ENCODE measurements at regions not wholly inside any gene's neighbourhood (a gene's known extent, or its start where the extent isn't known, plus 50 kb on each side); places are given as distances from the start of the nearest gene placed in this dataset.

DNA sequence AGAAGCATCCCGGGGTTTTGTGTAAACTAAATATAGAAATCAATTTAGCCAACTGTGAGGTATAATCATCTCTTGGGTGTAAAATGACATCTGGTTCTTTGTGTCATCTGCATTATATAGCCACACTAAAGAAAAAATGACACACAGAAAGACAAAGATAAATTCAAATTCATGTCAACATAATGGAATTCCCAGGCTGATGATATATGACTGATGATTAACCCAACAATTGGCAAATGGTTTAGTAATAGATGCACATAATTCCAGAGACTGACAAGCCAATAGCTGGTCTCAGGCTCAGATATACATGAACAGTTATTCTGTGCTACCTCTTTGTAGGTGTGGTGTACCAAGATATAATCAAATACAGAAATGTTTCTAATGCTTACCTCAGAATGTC, 375.4 kb upstream of the PITX2 start:
- Histone ChIP-seq H3K27me3 (ENCODE audit: insufficient read depth, low read length) (no peaks in the 10 kb centered on the region), H3K9ac (ENCODE audit: low read depth, low read length) (no peak overlapping the region), H3K4me3 (ENCODE audit: low read length) (no peak overlapping the region), H3K27ac (ENCODE audit: low read depth, low read length) (no peak overlapping the region), H3K36me3 (ENCODE audit: insufficient read depth, low read length) (no peaks in the 10 kb centered on the region), H3K4me1 (ENCODE audit: insufficient read depth, low read length) (no peaks in the 10 kb centered on the region), H3K9me3 (ENCODE audit: insufficient read depth, low read depth, low read length) (no peaks in the 10 kb centered on the region)
- WGBS, result 100% methylated on average over 1 of the region's 1 CpG

DNA sequence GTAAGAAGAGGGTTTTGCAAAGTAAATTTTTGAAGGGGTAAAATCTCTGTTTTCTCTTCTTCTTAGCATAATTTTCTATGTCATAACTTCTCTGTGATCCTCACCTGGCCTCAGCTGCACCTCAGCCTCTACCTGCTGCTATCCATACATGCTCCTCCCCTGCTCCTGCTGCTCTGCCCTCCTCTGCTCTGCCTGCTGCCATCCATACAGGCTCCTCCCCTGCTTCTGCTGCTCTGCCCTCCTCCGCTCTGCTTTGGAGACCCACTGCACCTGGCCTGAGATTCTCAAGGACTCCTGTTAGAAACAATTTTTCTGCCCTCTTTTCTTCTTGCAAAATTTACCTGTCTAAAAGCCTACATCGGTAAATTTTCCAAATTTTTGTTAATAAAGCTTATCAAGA, 388.6 kb upstream of the PITX2 start:
- no peaks in the 10 kb centered on the region for H3K27me3 ChIP-seq (ENCODE audit: insufficient read depth, low read length)
- no peaks in the 10 kb centered on the region for H3K36me3 ChIP-seq (ENCODE audit: insufficient read depth, low read length)
- H3K27ac ChIP-seq (ENCODE audit: low read depth, low read length), result no peak overlapping the region
- H3K4me1 ChIP-seq (ENCODE audit: insufficient read depth, low read length), result no peaks in the 10 kb centered on the region
- H3K9ac ChIP-seq (ENCODE audit: low read depth, low read length), result no peak overlapping the region
- H3K9me3 ChIP-seq (ENCODE audit: insufficient read depth, low read depth, low read length), result no peaks in the 10 kb centered on the region
- no peak overlapping the region for H3K4me3 ChIP-seq (ENCODE audit: low read length)
- 87% methylated on average over 2 of the region's 2 CpGs for WGBS

DNA sequence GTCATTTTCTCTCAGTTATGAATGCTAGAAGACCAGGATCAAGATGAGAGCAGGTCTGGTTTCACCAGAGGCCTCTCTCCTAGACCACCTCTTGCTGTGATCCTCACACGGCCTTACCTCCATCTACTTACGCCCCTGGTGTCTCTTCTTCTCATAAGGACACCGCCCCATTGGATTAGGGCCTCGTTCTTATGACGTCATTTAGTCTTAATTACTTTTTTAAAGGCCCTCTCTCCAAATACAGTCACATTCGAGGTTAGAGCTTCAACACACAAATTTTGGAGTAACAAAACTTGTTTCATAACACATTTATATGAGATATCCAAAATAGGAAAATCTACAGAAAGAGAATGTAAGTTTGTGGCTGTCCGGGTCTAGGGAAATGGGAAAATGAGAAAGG, 391.0 kb upstream of the PITX2 start:
- no peaks in the 10 kb centered on the region for H3K9me3 ChIP-seq (ENCODE audit: insufficient read depth, low read depth, low read length)
- no peak overlapping the region for H3K27ac ChIP-seq (ENCODE audit: low read depth, low read length)
- 91% methylated on average over 7 of the region's 7 CpGs for WGBS
- no peaks in the 10 kb centered on the region for H3K4me1 ChIP-seq (ENCODE audit: insufficient read depth, low read length)
- H3K9ac ChIP-seq (ENCODE audit: low read depth, low read length), result no peak overlapping the region
- H3K36me3 ChIP-seq (ENCODE audit: insufficient read depth, low read length), result no peaks in the 10 kb centered on the region
- no peak overlapping the region for H3K4me3 ChIP-seq (ENCODE audit: low read length)
- H3K27me3 ChIP-seq (ENCODE audit: insufficient read depth, low read length), result no peaks in the 10 kb centered on the region

DNA sequence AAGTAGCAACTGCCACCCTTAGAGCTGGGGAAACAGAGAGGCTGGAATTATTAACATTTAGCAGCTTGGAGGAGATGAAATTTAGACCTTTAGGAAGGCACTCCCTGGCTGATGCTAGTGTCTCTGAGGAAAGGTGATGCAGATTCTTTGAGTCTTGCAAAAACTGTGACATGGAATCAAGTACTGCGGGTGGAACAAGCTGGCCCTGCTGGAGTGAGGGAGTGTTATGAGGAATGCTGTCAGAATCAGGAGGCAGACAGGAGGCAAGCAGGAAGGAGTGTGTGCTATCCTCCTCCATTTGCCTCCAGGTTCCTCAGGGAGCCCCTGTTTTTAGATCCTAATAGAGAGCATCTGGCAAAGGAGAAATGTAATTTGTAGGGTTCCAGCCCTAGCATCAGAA, 391.7 kb upstream of the PITX2 start:
- Histone ChIP-seq H3K4me3 (ENCODE audit: low read length) (no peak overlapping the region), H3K27ac (ENCODE audit: low read depth, low read length) (no peak overlapping the region), H3K36me3 (ENCODE audit: insufficient read depth, low read length) (no peaks in the 10 kb centered on the region), H3K27me3 (ENCODE audit: insufficient read depth, low read length) (no peaks in the 10 kb centered on the region), H3K4me1 (ENCODE audit: insufficient read depth, low read length) (no peaks in the 10 kb centered on the region), H3K9ac (ENCODE audit: low read depth, low read length) (no peak overlapping the region), H3K9me3 (ENCODE audit: insufficient read depth, low read depth, low read length) (no peaks in the 10 kb centered on the region)
- 76% methylated on average over 1 of the region's 1 CpG for WGBS

DNA sequence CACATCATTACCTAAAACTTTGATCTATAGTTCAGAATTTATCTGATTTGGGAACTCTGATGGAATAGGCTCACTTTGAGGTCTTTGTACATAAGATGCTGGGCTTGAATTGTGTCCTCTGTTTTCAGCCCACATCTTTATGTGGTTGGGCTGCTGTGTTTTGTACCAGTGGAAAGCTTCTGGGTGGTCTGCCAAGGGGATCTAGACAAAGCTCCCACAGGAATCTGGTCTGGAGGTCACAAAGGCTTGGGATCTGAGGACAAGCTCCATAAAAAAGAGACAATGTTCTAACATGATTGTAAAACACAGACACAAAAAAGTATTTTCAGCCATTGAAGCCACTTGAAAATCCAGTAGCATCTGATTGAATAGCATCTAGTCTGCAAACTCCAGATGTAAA, 393.5 kb upstream of the PITX2 start:
- Histone ChIP-seq H3K36me3 (ENCODE audit: insufficient read depth, low read length) (no peaks in the 10 kb centered on the region), H3K27ac (ENCODE audit: low read depth, low read length) (no peak overlapping the region)

DNA sequence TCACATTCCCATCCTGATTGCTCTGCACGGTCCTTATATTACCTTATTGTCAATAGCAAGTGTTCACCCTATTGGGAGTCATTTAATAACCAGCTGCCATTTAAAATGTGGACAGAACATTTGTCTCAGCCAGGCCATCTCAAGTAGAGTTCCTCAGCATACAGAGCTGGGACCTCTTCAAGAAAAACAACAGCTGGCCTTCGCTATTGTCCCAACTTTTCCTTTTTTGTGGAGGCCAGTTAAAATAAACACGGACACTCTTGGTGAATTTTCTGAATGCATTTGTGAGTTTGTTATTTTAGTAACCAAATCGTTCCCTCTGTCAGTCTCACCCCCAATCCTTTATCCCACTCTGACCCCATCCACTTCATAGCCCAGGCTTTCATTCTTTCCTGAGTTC, 395.3 kb upstream of the PITX2 start:
- Histone ChIP-seq H3K4me1 (ENCODE audit: insufficient read depth, low read length) (peaks cover 9% of the 10 kb centered on the region; the same call in 1 of the 2 replicates), H3K9ac (ENCODE audit: low read depth, low read length) (no peak overlapping the region), H3K9me3 (ENCODE audit: insufficient read depth, low read depth, low read length) (no peaks in the 10 kb centered on the region), H3K27ac (ENCODE audit: low read depth, low read length) (no peak overlapping the region), H3K36me3 (ENCODE audit: insufficient read depth, low read length) (no peaks in the 10 kb centered on the region), H3K27me3 (ENCODE audit: insufficient read depth, low read length) (no peaks in the 10 kb centered on the region), H3K4me3 (ENCODE audit: low read length) (no peak overlapping the region)
- WGBS, result 98% methylated on average over 3 of the region's 4 CpGs

More for the DNA sequence above, 393.5 kb upstream of the PITX2 start:
- H3K9ac ChIP-seq (ENCODE audit: low read depth, low read length), result no peak overlapping the region
- H3K4me3 ChIP-seq (ENCODE audit: low read length), result no peak overlapping the region
- H3K27me3 ChIP-seq (ENCODE audit: insufficient read depth, low read length), result no peaks in the 10 kb centered on the region
- no peaks in the 10 kb centered on the region for H3K9me3 ChIP-seq (ENCODE audit: insufficient read depth, low read depth, low read length)
- peaks cover 9% of the 10 kb centered on the region; the same call in 1 of the 2 replicates for H3K4me1 ChIP-seq (ENCODE audit: insufficient read depth, low read length)

DNA sequence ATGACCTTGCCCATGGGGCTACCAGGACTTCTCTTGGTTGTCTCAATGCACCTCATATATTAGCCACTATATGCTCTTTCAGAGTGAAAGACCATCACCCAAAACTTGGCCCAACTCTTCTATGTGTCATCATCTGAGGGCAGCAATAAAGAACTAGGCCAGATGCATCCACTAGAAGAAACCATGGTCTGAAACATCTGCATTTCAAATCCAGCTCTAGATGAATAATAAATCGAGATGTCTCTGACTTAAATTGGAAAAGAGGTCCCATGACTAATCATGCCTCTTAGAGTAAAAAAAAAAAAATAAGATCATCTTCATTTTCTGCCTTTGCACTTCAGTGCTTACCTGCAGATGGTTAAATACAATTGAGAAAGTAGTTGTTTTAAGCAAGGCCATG, 397.6 kb upstream of the PITX2 start:
- H3K9me3 ChIP-seq (ENCODE audit: insufficient read depth, low read depth, low read length), result no peaks in the 10 kb centered on the region
- no peaks in the 10 kb centered on the region for H3K36me3 ChIP-seq (ENCODE audit: insufficient read depth, low read length)
- H3K27ac ChIP-seq (ENCODE audit: low read depth, low read length), result no peak overlapping the region
- peaks cover 9% of the 10 kb centered on the region; the same call in 1 of the 2 replicates for H3K4me1 ChIP-seq (ENCODE audit: insufficient read depth, low read length)
- no peak overlapping the region for H3K4me3 ChIP-seq (ENCODE audit: low read length)
- WGBS, result 75% methylated on average over 1 of the region's 1 CpG
- no peaks in the 10 kb centered on the region for H3K27me3 ChIP-seq (ENCODE audit: insufficient read depth, low read length)
- H3K9ac ChIP-seq (ENCODE audit: low read depth, low read length), result no peak overlapping the region

DNA sequence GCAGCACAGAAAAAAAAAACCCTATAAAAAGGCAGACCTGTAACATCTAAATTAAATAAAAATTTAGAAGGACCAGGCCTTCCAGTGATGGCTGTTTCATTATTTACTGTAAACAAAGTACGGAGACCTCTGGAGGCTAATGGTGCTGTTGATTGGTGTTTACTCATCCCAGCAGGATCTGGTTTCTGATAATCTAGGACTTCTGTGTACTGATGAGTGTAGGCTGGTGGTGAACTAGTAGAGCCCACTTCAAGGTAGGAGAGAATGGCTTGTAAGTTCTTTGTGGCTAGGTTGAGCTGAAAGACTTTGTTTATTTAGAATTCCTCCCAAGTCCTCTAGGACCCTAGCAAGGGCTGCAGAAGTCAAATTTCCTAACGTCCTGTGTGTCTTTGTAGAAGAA, 398.1 kb upstream of the PITX2 start:
- no peaks in the 10 kb centered on the region for H3K9me3 ChIP-seq (ENCODE audit: insufficient read depth, low read depth, low read length)
- no peak overlapping the region for H3K4me3 ChIP-seq (ENCODE audit: low read length)
- H3K9ac ChIP-seq (ENCODE audit: low read depth, low read length), result no peak overlapping the region
- no peak overlapping the region for H3K27ac ChIP-seq (ENCODE audit: low read depth, low read length)
- H3K4me1 ChIP-seq (ENCODE audit: insufficient read depth, low read length), result peaks cover 9% of the 10 kb centered on the region; the same call in 1 of the 2 replicates
- WGBS, result 50% methylated on average over 1 of the region's 2 CpGs
- no peaks in the 10 kb centered on the region for H3K36me3 ChIP-seq (ENCODE audit: insufficient read depth, low read length)
- no peaks in the 10 kb centered on the region for H3K27me3 ChIP-seq (ENCODE audit: insufficient read depth, low read length)

DNA sequence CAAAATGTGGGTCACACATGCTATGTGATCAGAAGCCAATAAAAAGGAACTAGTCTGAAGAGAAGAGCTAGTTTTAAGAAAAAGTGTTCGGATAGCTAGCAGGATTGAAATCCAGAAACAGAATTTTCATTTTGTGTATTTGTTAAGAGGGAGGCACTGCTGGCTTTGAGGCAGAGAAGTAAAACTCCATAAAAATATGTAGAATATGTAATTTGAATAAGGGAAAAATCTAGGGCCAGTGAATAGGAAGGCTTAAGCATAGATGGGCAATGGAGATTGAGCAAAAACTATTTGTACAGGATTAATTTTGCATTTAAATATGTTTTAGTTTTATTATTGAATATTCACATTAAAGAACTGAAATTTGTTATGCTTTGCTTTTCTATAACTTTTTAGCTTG, 399.9 kb upstream of the PITX2 start:
- H3K9ac ChIP-seq (ENCODE audit: low read depth, low read length), result no peak overlapping the region
- peaks cover 9% of the 10 kb centered on the region; the same call in 1 of the 2 replicates for H3K4me1 ChIP-seq (ENCODE audit: insufficient read depth, low read length)
- H3K36me3 ChIP-seq (ENCODE audit: insufficient read depth, low read length), result no peaks in the 10 kb centered on the region
- H3K27me3 ChIP-seq (ENCODE audit: insufficient read depth, low read length), result no peaks in the 10 kb centered on the region
- no peak overlapping the region for H3K27ac ChIP-seq (ENCODE audit: low read depth, low read length)
- H3K9me3 ChIP-seq (ENCODE audit: insufficient read depth, low read depth, low read length), result no peaks in the 10 kb centered on the region
- H3K4me3 ChIP-seq (ENCODE audit: low read length), result no peak overlapping the region
- 96% methylated on average over 1 of the region's 1 CpG for WGBS

DNA sequence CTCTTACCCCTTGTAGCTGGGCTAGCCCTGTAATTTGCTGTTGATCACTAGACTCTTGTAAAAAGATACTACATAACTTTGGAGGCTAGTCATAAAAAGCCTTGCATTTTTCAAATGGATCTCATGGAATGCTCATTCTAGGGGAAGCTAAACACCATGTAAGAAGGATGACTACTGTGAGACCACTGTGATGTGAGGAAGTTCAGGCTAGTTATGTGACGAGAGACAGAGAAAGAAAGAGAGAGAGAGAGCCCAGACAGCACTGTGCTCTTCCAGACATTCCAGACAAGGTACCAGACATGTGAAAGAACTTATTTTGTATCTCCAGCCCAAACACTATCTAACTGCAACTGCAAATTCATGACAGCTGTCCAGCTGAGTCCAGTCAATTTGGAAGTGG, 404.6 kb upstream of the PITX2 start:
- H3K9ac ChIP-seq (ENCODE audit: low read depth, low read length), result no peak overlapping the region
- WGBS, result 71% methylated on average over 1 of the region's 1 CpG
- H3K9me3 ChIP-seq (ENCODE audit: insufficient read depth, low read depth, low read length), result no peaks in the 10 kb centered on the region
- H3K4me1 ChIP-seq (ENCODE audit: insufficient read depth, low read length), result no peaks in the 10 kb centered on the region
- no peak overlapping the region for H3K4me3 ChIP-seq (ENCODE audit: low read length)
- no peak overlapping the region for H3K27ac ChIP-seq (ENCODE audit: low read depth, low read length)
- no peaks in the 10 kb centered on the region for H3K27me3 ChIP-seq (ENCODE audit: insufficient read depth, low read length)
- no peaks in the 10 kb centered on the region for H3K36me3 ChIP-seq (ENCODE audit: insufficient read depth, low read length)

DNA sequence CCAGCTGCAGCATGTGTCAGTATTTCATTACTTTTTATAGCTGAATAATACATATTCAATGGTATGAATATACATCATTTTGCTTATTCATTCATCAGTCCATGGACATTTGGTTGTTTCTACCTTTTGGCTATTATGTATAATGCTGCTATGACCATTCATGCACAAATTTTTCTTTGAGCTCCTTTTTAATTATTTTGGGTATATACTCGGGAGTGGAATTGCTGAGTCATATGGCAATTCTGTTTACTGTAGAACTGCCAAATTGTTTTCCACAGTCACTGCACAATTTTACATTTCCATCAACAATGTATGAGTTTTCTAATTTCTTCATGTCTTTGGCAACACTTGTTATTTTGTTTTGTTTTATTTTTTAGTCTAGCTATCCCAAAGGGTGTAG, 405.9 kb upstream of the PITX2 start:
- H3K4me3 ChIP-seq (ENCODE audit: low read length), result no peak overlapping the region
- whole genome bisulfite sequencing, result no CpG with 5 or more reads among the region's 1 CpG
- H3K4me1 ChIP-seq (ENCODE audit: insufficient read depth, low read length), result no peaks in the 10 kb centered on the region

DNA sequence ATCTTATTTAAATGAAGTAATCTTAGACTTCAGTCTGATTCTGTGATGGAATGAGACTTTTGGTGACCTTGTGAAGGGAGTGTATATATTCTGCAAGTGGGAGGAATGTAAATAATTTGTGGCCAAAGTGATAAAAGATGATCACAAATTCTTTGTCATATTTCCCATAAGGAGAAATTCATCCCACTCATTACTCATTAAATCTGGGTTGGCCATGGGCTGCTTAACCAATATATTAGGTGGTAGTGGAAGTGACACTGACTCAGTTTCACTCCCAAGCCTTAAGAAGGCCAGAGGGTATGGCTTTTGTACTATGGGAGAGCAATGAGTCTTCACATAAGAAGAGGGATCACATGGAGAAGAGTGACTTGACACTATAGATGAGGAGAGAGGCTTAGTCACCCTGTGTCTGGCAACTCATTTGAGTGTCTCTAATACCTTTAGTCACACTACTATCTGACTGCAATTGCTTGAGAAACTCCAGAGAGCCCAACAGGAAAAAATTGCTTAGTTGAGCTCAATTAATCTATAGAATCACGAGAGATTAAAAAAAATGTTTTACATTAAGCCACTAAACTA, 408.2 kb upstream of the PITX2 start:
- H3K4me3 ChIP-seq (ENCODE audit: low read length), result no peak overlapping the region
- no peak overlapping the region for H3K27ac ChIP-seq (ENCODE audit: low read depth, low read length)
- no peak overlapping the region for H3K9ac ChIP-seq (ENCODE audit: low read depth, low read length)
- no CpG with 5 or more reads among the region's 1 CpG for WGBS
- no peaks in the 10 kb centered on the region for H3K9me3 ChIP-seq (ENCODE audit: insufficient read depth, low read depth, low read length)
- H3K36me3 ChIP-seq (ENCODE audit: insufficient read depth, low read length), result no peaks in the 10 kb centered on the region
- no peaks in the 10 kb centered on the region for H3K4me1 ChIP-seq (ENCODE audit: insufficient read depth, low read length)
- H3K27me3 ChIP-seq (ENCODE audit: insufficient read depth, low read length), result no peaks in the 10 kb centered on the region

More for the DNA sequence above, 405.9 kb upstream of the PITX2 start:
- H3K27me3 ChIP-seq (ENCODE audit: insufficient read depth, low read length), result no peaks in the 10 kb centered on the region
- no peak overlapping the region for H3K27ac ChIP-seq (ENCODE audit: low read depth, low read length)
- no peaks in the 10 kb centered on the region for H3K9me3 ChIP-seq (ENCODE audit: insufficient read depth, low read depth, low read length)
- H3K36me3 ChIP-seq (ENCODE audit: insufficient read depth, low read length), result no peaks in the 10 kb centered on the region
- H3K9ac ChIP-seq (ENCODE audit: low read depth, low read length), result no peak overlapping the region
